ENCODE measurements at regions not wholly inside any gene's neighbourhood (a gene's known extent, or its start where the extent isn't known, plus 50 kb on each side); places are given as distances from the start of the nearest gene placed in this dataset.

GRCh38 chr11:122345586-122345985 is 229.6 kb upstream of the BLID start:
- DNase-seq: no peak
- no peaks in the 10 kb centered on the region for H3K36me3 ChIP-seq
- no peak overlapping the region for H3K27ac ChIP-seq
- intact Hi-C loops (cut with DNase I; ENCODE audit: low total_unique reads): no loop called here
- TF ChIP-seq POLR2A (IDR thresholded peaks at IDR 0.05) (no peak), CTCF (IDR thresholded peaks at IDR 0.05 in 8 of 11, conservative IDR thresholded peaks at IDR 0.05 in 3 of 11) (no peak), POLR2AphosphoS5 (IDR thresholded peaks at IDR 0.05) (no peak)
- no peaks in the 10 kb centered on the region for H3K27me3 ChIP-seq (replicated peaks in 1 of 7)
- H3K9me3 ChIP-seq: no peaks in the 10 kb centered on the region
- 79 to 89% (median 88%) methylated on average over 7 of the region's 7 CpGs for WGBS, 5 donors
- no peak overlapping the region for H3K4me3 ChIP-seq
- H3K4me1 ChIP-seq: no peaks in the 10 kb centered on the region

- Histone ChIP-seq H3K4me3 (no peak overlapping the region), H3K27ac (no peak overlapping the region), H3K9me3 (no peaks in the 10 kb centered on the region), H3K4me1 (no peaks in the 10 kb centered on the region), H3K36me3 (no peaks in the 10 kb centered on the region), H3K27me3 (replicated peaks in 1 of 7) (no peaks in the 10 kb centered on the region)
- no peak for DNase-seq
- 66 to 86% (median 72%) methylated on average over 3 of the region's 3 CpGs for WGBS, 5 donors
- intact Hi-C loops (cut with DNase I; ENCODE audit: low total_unique reads): no loop called here
- TF ChIP-seq POLR2AphosphoS5 (IDR thresholded peaks at IDR 0.05) (no peak), POLR2A (IDR thresholded peaks at IDR 0.05) (no peak), CTCF (IDR thresholded peaks at IDR 0.05 in 8 of 11, conservative IDR thresholded peaks at IDR 0.05 in 3 of 11) (no peak)
Observed at GRCh38 chr11:122344215-122344614, 228.2 kb upstream of the BLID start.

- no peaks in the 10 kb centered on the region for H3K36me3 ChIP-seq
- no peak for TF ChIP-seq POLR2A (IDR thresholded peaks at IDR 0.05)
- no peak for TF ChIP-seq POLR2AphosphoS5 (IDR thresholded peaks at IDR 0.05)
- TF ChIP-seq CTCF (IDR thresholded peaks at IDR 0.05 in 8 of 11, conservative IDR thresholded peaks at IDR 0.05 in 3 of 11): no peak
- no peaks in the 10 kb centered on the region for H3K4me1 ChIP-seq
- 75 to 87% (median 80%) methylated on average over 3 of the region's 3 CpGs for WGBS, 5 donors
- intact Hi-C loops (cut with DNase I; ENCODE audit: low total_unique reads): no loop called here
- no peak overlapping the region for H3K27ac ChIP-seq
- H3K27me3 ChIP-seq (replicated peaks in 1 of 7): no peaks in the 10 kb centered on the region
- DNase-seq: no peak
- H3K9me3 ChIP-seq: no peaks in the 10 kb centered on the region
- no peak overlapping the region for H3K4me3 ChIP-seq
Observed at GRCh38 chr11:122343210-122343609, 227.2 kb upstream of the BLID start.

- TF ChIP-seq POLR2AphosphoS5 (IDR thresholded peaks at IDR 0.05) (no peak), CTCF (IDR thresholded peaks at IDR 0.05 in 8 of 11, conservative IDR thresholded peaks at IDR 0.05 in 3 of 11) (no peak)
- intact Hi-C loops (cut with DNase I; ENCODE audit: low total_unique reads): no loop called here
- H3K9me3 ChIP-seq: no peaks in the 10 kb centered on the region
- no peaks in the 10 kb centered on the region for H3K27me3 ChIP-seq (replicated peaks in 1 of 7)
- WGBS, 5 donors: 74 to 93% (median 80%) methylated on average over 4 of the region's 4 CpGs
- H3K4me1 ChIP-seq: peaks cover 0 to 10% (median under 1%) of the 10 kb centered on the region in 6 donors
- DNase-seq: no peak
- H3K27ac ChIP-seq: no peak overlapping the region
- no peaks in the 10 kb centered on the region for H3K36me3 ChIP-seq
- H3K4me3 ChIP-seq: no peak overlapping the region
Observed at GRCh38 chr11:122342089-122342744, 226.2 kb upstream of the BLID start.
